C4-2B (cell line): ENCODE measurements at regions not wholly inside any gene's neighbourhood (a gene's known extent, or its start where the extent isn't known, plus 50 kb on each side); places are given as distances from the start of the nearest gene placed in this dataset.

ENCODE experiments used
- ZFX ChIP-seq: fragments of 450-650 bp; IDR thresholded peaks from 2 replicates; pipeline ENCODE4 v1.6.1; 2017
- TF ChIP-seq, protein P1 (sequence below): fragments of 450-650 bp; conservative IDR thresholded peaks from 2 replicates; pipeline ENCODE4 v1.5.1; 2017; ENCODE audit warnings: mild to moderate bottlenecking

DNA sequence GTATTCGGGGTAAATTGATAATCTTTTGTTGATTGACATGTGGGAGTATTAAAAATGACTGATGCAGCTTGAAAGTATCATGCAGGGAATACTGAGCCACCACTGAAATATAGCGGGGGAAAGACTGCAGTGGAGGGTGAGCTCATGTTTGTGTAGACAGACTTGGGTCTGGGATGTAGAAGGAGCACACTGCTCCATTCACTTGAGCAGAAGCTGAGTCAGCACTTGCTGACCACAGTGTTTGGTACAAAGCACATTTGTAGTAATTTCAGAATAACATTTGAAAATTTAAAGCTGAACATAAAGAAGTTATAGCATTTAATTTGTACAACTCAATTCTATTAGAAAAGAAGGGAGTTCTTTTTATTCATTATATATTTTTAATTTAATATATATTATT lies 304.3 kb upstream of the PRICKLE1 start:
- TF ChIP-seq, protein P1, sequence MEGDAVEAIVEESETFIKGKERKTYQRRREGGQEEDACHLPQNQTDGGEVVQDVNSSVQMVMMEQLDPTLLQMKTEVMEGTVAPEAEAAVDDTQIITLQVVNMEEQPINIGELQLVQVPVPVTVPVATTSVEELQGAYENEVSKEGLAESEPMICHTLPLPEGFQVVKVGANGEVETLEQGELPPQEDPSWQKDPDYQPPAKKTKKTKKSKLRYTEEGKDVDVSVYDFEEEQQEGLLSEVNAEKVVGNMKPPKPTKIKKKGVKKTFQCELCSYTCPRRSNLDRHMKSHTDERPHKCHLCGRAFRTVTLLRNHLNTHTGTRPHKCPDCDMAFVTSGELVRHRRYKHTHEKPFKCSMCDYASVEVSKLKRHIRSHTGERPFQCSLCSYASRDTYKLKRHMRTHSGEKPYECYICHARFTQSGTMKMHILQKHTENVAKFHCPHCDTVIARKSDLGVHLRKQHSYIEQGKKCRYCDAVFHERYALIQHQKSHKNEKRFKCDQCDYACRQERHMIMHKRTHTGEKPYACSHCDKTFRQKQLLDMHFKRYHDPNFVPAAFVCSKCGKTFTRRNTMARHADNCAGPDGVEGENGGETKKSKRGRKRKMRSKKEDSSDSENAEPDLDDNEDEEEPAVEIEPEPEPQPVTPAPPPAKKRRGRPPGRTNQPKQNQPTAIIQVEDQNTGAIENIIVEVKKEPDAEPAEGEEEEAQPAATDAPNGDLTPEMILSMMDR, result no peak
- TF ChIP-seq ZFX, result no peak
